Hepatocyte (in vitro differentiated cells): ENCODE measurements at regions not wholly inside any gene's neighbourhood (a gene's known extent, or its start where the extent isn't known, plus 50 kb on each side); places are given as distances from the start of the nearest gene placed in this dataset.

Source experiments
- EZH2 ChIP-seq: fragments of 200-600 bp; sonication (generic); IDR thresholded peaks from 2 replicates; pipeline ENCODE4 v1.6.1; 2016; ENCODE audit warnings: antibody characterized with exemption, mild to moderate bottlenecking, borderline replicate concordance
- TF ChIP-seq, protein P1 (sequence below): fragments of 200-600 bp; sonication (generic); IDR thresholded peaks from 2 replicates; pipeline ENCODE4 v1.5.1; 2016; ENCODE audit warnings: antibody characterized with exemption, mild to moderate bottlenecking; ENCODE audit not compliant: poor library complexity

DNA sequence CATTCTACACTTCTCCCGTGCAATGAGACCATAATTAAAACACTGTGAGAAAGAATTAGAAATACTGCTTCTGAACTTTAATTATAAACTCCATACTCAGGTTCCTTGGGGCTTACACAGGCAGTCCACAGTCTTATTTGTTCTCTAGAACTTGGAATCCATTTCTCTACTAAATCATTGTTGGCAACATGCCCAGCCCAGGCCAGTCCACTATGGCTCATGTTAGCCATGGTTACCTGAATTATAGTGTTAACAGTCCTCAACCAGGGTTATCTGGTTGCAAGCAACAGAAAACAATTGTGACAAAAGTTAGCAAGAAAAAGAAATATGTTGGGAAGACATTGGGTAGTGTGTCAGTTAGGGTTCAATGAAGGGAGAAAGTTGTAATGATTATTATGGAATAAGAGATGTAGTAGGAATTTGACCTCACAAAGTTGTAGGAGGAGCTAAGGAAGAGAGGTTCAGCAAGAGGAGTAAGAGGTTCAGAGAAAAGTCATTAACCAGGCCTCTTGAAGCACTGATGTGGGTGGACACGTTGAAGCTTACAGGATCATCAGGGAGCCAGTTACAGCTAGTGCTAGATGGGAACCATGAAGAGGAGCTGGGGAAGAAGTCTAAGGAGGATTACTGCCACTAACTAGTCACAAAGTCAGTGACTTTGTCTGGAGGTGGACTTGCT is 120.2 kb upstream of the ADRA1D start:
- TF ChIP-seq, protein P1, sequence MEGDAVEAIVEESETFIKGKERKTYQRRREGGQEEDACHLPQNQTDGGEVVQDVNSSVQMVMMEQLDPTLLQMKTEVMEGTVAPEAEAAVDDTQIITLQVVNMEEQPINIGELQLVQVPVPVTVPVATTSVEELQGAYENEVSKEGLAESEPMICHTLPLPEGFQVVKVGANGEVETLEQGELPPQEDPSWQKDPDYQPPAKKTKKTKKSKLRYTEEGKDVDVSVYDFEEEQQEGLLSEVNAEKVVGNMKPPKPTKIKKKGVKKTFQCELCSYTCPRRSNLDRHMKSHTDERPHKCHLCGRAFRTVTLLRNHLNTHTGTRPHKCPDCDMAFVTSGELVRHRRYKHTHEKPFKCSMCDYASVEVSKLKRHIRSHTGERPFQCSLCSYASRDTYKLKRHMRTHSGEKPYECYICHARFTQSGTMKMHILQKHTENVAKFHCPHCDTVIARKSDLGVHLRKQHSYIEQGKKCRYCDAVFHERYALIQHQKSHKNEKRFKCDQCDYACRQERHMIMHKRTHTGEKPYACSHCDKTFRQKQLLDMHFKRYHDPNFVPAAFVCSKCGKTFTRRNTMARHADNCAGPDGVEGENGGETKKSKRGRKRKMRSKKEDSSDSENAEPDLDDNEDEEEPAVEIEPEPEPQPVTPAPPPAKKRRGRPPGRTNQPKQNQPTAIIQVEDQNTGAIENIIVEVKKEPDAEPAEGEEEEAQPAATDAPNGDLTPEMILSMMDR, result no peak
- no peak for TF ChIP-seq EZH2
